T-helper 17 cell (primary cell): ENCODE measurements at regions not wholly inside any gene's neighbourhood (a gene's known extent, or its start where the extent isn't known, plus 50 kb on each side); places are given as distances from the start of the nearest gene placed in this dataset.

Source experiments
- ATAC-seq: fragments of 150-1000 bp; cut with Tn5 transposase; 2 replicates; pipeline ENCODE4 v1.10.0; 2021; ENCODE audit warnings: mild to moderate bottlenecking, moderate library complexity
- DNase-seq, 3 donors: peaks; one replicate each; pipeline versions ENCODE4 v3.0.0 to v3.0.0-alpha.2; 2020 to 2021
- H3K9me3 ChIP-seq: one replicate; pipeline ENCODE4 v1.7.0; 2013; ENCODE audit warnings: low read length, mild to moderate bottlenecking; ENCODE audit not compliant: control insufficient read depth, poor library complexity, severe bottlenecking
- H3K27ac Mint-ChIP-seq: one replicate; pipeline ENCODE4 v1.8.0; 2022; ENCODE audit warnings: mild to moderate bottlenecking, moderate library complexity, mixed read lengths
- H3K27me3 Mint-ChIP-seq: one replicate; pipeline ENCODE4 v1.8.0; 2022; ENCODE audit warnings: mixed read lengths
- H3K36me3 Mint-ChIP-seq: one replicate; pipeline ENCODE4 v1.8.0; 2022; ENCODE audit warnings: low read depth, mixed read lengths
- H3K4me1 Mint-ChIP-seq: one replicate; pipeline ENCODE4 v1.8.0; 2022; ENCODE audit warnings: mild to moderate bottlenecking, mixed read lengths
- H3K4me3 Mint-ChIP-seq: one replicate; pipeline ENCODE4 v1.8.0; 2022; ENCODE audit warnings: mild to moderate bottlenecking, moderate library complexity, mixed read lengths

DNA sequence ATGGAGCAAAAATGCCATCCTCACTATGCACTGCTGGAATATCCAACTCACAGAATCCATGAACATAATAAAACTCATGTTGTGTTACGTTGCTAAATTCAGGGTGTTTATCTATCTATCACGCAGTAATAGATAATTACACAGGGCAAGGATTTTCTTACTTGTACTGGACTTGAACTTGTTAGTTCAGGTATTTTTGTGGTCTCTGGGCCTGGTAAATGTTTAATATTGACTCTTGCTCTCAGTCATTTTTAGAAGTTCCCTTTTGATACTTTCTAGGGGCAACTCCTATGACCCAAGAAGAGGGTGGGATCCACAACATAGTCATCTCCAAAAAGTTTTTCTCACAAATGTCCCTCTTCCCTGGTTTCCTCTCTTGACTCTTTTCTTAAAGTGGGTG lies 522.4 kb upstream of the IGFBP7 start:
- Mint-ChIP-seq H3K27ac (no peak overlapping the region), H3K4me3 (no peak overlapping the region), H3K36me3 (no peaks in the 10 kb centered on the region), H3K4me1 (no peaks in the 10 kb centered on the region), H3K27me3 (no peaks in the 10 kb centered on the region)
- DNase-seq, result no peak
- H3K9me3 ChIP-seq, result no peaks in the 10 kb centered on the region
- ATAC-seq, result no peak

DNA sequence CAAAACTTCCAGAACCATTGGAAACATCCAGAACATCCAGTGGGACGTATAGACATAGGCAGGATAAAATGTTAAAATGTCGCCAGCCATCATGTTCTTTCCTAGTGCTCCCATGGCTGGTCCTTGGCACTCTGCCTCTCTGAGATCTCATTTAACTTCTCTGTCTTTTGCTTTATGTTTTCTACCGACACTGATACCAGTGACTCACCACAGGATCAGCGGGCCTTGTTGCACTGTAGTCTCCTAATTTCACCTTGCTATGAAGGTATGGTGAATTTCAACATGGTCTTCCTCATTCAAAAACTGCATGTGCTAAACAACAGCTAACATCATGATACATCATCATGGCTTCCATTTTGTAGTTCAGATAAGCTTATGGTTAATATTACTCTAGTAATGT lies 521.0 kb upstream of the IGFBP7 start:
- Mint-ChIP-seq H3K4me1 (no peaks in the 10 kb centered on the region), H3K36me3 (no peaks in the 10 kb centered on the region), H3K27me3 (no peaks in the 10 kb centered on the region), H3K4me3 (no peak overlapping the region), H3K27ac (no peak overlapping the region)
- DNase-seq (no peak), ATAC-seq (no peak)
- no peaks in the 10 kb centered on the region for H3K9me3 ChIP-seq

DNA sequence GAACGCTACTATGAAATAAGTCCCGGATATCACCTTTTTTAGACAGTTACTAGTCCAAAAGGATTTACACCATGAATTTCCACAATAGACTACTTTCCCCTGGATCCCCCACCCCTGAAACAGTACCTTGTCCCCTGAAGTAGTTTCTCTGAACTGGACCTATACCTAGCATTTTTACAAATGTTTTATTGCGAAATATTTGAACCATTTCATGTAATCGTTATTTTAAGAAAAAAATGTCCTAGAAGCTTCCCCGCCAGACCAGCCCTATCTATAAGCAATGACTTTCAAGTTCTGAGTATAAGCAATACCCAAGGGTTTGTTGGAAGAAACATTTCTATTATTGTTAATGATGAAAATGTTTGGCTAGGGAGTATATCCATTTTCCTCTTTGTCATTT lies 517.8 kb upstream of the IGFBP7 start:
- H3K27ac Mint-ChIP-seq, result no peak overlapping the region
- H3K36me3 Mint-ChIP-seq, result no peaks in the 10 kb centered on the region
- no peaks in the 10 kb centered on the region for H3K4me1 Mint-ChIP-seq
- no peaks in the 10 kb centered on the region for H3K9me3 ChIP-seq
- H3K27me3 Mint-ChIP-seq, result no peaks in the 10 kb centered on the region
- DNase-seq, result no peak
- ATAC-seq, result no peak
- H3K4me3 Mint-ChIP-seq, result no peak overlapping the region

DNA sequence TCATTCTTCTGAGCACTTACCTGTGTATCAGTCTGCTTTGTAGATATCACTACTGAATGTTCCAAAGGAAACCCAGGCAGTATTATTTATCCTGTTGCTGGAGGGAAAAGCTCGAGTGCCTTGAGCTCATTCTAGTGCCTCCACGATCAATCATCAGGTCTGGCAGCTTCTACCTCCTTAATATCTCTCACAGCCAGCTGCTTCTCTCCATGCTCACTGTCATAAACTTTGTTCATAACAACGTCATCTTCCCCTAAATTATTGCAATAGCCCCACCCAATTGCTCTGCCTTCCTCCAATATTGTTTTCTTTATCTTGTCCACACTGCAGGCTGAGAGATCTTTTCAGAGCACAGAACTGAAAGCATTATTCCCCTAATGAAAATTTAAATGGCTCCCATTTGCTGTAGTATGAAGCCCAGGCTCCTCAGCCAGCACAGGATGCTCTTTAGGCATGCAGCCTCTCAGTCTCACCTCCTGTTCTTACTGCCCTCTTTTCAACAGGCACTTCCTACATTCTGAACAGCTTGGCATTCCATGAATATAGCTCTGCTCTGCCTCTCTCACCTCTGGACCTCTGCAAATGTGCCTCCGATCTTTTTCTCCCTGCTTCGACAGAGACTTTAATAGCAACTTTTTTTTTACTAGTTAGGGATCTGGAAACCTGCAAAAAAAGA lies 504.2 kb upstream of the IGFBP7 start:
- Mint-ChIP-seq H3K4me3 (no peak overlapping the region), H3K27me3 (no peaks in the 10 kb centered on the region), H3K27ac (no peak overlapping the region), H3K4me1 (no peaks in the 10 kb centered on the region), H3K36me3 (no peaks in the 10 kb centered on the region)
- ATAC-seq (no peak), DNase-seq (no peak)
- H3K9me3 ChIP-seq, result no peaks in the 10 kb centered on the region

DNA sequence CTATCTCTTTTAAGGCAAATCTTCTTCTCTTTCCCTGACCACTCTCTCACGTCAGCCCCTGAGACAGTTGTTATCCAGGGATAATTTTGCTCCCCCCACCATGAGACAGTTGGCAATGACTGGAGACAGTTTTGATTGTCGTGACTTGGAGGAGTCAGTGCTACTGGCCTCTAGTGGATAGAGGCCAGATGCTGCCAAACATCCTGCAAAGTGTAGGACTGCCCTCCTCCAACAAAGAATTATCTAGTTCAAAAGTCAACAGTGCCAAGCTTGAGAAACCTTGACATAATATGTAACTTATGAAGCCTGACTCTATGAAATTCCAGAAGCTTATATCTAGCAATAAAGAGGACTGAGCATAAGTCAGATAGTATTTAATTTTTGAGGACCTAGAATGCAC lies 502.1 kb upstream of the IGFBP7 start:
- Mint-ChIP-seq H3K36me3 (no peaks in the 10 kb centered on the region), H3K27me3 (no peaks in the 10 kb centered on the region), H3K4me1 (no peaks in the 10 kb centered on the region), H3K4me3 (no peak overlapping the region), H3K27ac (no peak overlapping the region)
- DNase-seq (no peak), ATAC-seq (no peak)
- H3K9me3 ChIP-seq, result no peaks in the 10 kb centered on the region

DNA sequence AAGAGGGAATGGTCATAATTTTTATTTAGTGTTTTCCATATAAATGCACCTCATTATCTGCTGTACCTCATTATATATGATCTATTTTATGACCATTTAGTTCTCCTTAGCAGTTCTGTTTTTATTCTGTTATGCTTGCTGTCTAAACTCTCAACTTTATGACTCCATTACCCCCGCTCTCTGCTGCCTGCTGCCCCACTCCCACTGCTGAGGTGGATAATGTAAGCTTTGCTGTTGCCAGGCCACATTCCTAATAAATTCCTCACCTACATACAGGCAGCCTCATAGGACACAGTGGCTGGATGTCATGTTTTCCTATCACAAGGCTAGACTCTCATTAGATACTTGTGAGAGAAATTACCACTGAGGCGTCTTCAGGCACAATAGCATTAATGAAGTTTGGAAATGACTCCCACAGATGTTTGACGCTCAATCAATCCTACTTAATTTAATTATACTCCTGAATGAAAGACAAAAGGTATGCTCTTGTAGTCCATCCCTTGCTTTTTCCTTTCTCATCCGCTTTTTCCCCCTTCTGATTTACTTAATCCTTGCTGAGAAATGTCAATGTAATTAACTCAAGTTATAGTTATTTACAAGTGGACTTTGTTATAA lies 497.5 kb upstream of the IGFBP7 start:
- H3K9me3 ChIP-seq, result no peaks in the 10 kb centered on the region
- H3K4me1 Mint-ChIP-seq, result no peaks in the 10 kb centered on the region
- no peak for ATAC-seq
- DNase-seq, result no peak
- no peaks in the 10 kb centered on the region for H3K36me3 Mint-ChIP-seq
- no peak overlapping the region for H3K4me3 Mint-ChIP-seq
- H3K27me3 Mint-ChIP-seq, result no peaks in the 10 kb centered on the region
- H3K27ac Mint-ChIP-seq, result no peak overlapping the region

DNA sequence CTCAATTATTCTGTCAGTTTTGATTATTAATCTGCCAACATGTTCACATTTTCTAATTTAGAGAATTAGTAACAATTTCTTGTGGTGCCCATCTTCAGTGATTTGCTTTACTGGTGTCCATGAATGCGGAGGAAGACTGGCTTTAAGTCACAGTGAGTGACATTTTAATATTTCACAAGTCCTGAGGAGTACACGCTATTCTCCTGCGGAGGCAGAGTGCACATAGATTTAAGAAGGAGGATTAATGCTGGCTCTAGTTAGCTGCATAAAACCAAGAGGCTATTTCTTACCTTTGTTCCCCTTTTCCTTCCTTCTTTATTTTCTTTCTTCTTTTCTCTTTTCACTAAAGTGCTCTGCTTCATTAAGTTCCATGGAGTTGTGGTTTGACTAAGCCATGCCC lies 495.2 kb upstream of the IGFBP7 start:
- no peak for DNase-seq
- no peaks in the 10 kb centered on the region for H3K4me1 Mint-ChIP-seq
- no peaks in the 10 kb centered on the region for H3K27me3 Mint-ChIP-seq
- ATAC-seq, result no peak
- no peak overlapping the region for H3K27ac Mint-ChIP-seq
- no peaks in the 10 kb centered on the region for H3K9me3 ChIP-seq
- H3K4me3 Mint-ChIP-seq, result no peak overlapping the region
- H3K36me3 Mint-ChIP-seq, result no peaks in the 10 kb centered on the region

DNA sequence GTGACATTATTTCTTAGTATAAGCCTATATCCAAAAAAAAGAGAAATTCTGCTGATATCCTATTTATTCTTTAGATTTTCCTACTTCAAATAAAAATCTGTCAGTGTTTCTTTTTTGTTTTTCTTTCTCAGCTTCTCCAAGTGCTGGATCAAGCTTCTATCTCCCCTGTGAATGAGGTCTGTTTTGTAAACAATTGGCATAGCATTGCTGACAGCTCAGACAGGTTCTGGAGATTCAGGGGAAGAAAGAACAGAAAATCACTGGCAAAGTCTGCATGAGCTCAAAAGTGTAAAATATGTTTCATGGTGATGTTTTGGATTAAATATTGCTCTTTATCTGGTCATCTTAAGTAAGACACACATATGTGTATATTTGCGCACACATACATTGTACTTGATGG lies 492.0 kb upstream of the IGFBP7 start:
- no peak overlapping the region for H3K4me3 Mint-ChIP-seq
- no peak for ATAC-seq
- H3K9me3 ChIP-seq, result no peaks in the 10 kb centered on the region
- H3K27me3 Mint-ChIP-seq, result no peaks in the 10 kb centered on the region
- H3K27ac Mint-ChIP-seq, result no peak overlapping the region
- H3K36me3 Mint-ChIP-seq, result no peaks in the 10 kb centered on the region
- no peak for DNase-seq
- no peaks in the 10 kb centered on the region for H3K4me1 Mint-ChIP-seq

DNA sequence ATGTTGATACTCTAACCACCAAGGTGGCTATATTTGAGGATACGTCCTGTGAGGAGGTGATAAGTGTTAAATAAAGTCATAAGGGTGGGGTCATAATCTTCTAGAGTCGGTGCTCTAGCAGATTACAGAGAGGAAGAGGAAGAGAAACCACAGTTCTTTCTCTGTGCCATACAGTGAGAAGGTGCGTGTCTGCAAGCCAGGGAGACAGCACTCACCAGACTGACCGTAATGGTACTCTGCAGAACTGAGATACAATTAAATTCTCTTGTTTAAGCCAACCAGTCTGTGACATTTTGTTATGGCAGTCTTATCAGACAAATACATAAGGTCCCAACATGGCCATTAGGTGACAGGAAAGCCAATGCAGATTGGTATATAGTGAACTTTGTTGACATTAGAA lies 480.9 kb upstream of the IGFBP7 start:
- ATAC-seq (no peak), DNase-seq (no peak)
- no peak overlapping the region for H3K4me3 Mint-ChIP-seq
- no peaks in the 10 kb centered on the region for H3K27me3 Mint-ChIP-seq
- H3K4me1 Mint-ChIP-seq, result no peaks in the 10 kb centered on the region
- no peak overlapping the region for H3K27ac Mint-ChIP-seq
- no peaks in the 10 kb centered on the region for H3K9me3 ChIP-seq
- H3K36me3 Mint-ChIP-seq, result no peaks in the 10 kb centered on the region

DNA sequence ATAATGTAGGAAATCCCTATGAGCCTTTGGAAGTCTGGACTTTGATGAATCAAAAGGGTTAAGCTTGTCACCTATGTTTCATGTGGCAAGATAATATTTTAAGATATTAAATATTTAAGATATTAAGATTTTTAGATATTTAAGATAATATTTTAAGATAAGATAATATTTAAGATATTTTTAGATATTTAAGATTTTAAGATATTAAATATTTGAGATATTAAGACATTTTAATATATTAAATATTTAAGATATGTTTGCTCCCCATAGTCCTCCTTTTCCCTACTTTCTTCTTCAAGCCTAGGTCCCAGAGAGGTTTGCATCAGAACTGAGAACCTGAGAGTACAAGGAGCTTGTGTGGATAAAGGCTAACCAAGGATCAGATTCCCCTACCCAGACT lies 478.4 kb upstream of the IGFBP7 start:
- H3K9me3 ChIP-seq, result no peaks in the 10 kb centered on the region
- no peak for DNase-seq
- no peak for ATAC-seq
- Mint-ChIP-seq H3K27me3 (no peaks in the 10 kb centered on the region), H3K27ac (no peak overlapping the region), H3K4me3 (no peak overlapping the region), H3K4me1 (no peaks in the 10 kb centered on the region), H3K36me3 (no peaks in the 10 kb centered on the region)

DNA sequence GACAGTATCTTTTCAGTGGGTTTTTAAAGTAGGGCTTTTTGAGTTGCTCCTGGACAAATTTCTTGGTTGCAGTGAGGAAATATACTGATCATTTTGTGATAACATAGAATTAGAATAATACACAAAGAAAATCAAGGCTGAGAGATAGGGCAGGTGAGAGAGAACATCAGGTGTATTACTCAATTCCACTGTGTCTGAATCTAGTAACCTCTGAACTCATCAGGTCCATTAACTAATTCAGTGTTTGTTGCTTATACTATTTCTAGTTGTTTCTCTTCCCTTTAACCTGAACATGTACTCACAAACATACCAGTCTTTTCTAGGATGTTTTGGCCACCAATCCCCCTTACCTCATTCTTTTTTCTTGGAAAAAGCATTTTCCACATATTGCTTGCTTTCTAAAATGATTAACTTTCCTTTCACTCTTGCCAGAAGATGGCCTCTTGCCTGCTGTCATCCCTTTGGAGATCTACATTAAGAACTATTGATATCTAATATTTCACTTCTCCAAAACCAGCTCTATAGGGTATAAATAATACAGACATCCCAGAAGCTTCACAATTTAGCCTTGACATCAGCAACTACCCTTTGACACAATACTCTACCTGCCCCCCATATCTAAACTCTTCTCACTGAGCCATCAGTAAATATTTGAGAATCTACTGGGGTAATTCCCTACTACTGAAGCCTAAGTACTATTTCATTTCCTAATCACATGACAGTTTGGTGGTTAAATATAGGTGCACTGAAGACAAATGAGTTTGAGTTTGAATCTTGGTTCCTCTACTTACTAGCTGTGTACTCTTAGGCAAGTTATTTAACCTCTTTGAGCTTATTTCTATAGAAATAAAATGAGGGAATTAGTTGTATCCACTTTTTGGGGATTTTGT lies 470.8 kb upstream of the IGFBP7 start:
- DNase-seq, result no peak
- H3K36me3 Mint-ChIP-seq, result no peaks in the 10 kb centered on the region
- H3K4me3 Mint-ChIP-seq, result no peak overlapping the region
- ATAC-seq, result no peak
- no peaks in the 10 kb centered on the region for H3K4me1 Mint-ChIP-seq
- H3K27me3 Mint-ChIP-seq, result no peaks in the 10 kb centered on the region
- H3K27ac Mint-ChIP-seq, result no peak overlapping the region
- no peaks in the 10 kb centered on the region for H3K9me3 ChIP-seq

DNA sequence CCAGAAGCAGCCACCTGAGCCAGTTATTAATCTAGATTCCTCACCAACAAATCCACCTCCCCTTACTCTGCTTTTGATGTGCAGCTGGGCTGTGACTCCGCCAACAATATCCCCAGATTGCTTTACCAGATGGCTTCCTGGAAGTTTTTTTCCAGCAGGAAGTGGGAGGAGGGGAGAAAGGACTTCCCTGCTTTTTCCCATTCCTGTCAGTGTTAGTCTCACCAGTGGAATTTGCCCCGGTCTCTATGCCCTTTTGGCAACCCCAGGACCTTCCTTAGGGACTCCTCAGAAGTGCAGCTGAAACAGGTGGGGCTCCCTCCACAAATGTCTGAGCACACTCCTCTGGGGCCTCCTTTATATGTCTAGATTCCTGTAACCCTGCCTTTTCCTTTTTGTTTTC lies 465.2 kb upstream of the IGFBP7 start:
- H3K4me1 Mint-ChIP-seq, result no peaks in the 10 kb centered on the region
- DNase-seq (no peak), ATAC-seq (no peak)
- no peak overlapping the region for H3K27ac Mint-ChIP-seq
- no peaks in the 10 kb centered on the region for H3K9me3 ChIP-seq
- no peaks in the 10 kb centered on the region for H3K36me3 Mint-ChIP-seq
- no peak overlapping the region for H3K4me3 Mint-ChIP-seq
- no peaks in the 10 kb centered on the region for H3K27me3 Mint-ChIP-seq

DNA sequence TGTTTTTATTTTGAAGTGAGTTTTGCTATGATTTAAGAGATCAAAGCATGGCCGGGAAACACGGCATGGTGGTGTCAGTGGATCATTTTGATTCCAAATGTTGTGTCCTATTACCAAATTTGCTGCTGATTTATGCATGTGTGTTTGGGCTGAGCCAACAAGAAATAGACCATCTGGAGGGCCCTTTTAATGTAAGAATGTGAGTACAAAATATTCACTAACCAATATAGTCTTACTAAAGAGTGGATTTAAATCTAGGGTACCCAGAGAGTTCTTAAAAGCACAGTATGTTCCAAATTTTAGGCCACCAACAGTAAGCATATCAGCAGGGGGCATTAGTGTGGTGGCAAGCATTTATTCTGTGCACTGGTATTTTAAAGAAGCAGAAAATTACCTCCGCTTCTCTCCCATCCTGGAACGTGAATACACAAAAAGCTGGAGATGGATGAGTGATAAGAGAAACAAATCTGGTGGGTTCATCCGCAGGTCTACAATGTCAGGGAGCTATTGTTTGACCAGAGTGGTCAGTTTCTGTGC lies 444.4 kb upstream of the IGFBP7 start:
- DNase-seq (no peak), ATAC-seq (no peak)
- Mint-ChIP-seq H3K36me3 (no peaks in the 10 kb centered on the region), H3K4me3 (no peak overlapping the region), H3K4me1 (no peaks in the 10 kb centered on the region), H3K27me3 (no peaks in the 10 kb centered on the region), H3K27ac (no peak overlapping the region)
- no peaks in the 10 kb centered on the region for H3K9me3 ChIP-seq
